Activated CD8-positive, alpha-beta T cell treated with anti-CD3 and anti-CD28 coated beads, Interleukin-2, amount 10 ng/mL, durations not matched to agents 7 days and 5 days (primary cell): ENCODE measurements at regions not wholly inside any gene's neighbourhood (a gene's known extent, or its start where the extent isn't known, plus 50 kb on each side); places are given as distances from the start of the nearest gene placed in this dataset.

Source experiments
- ATAC-seq: fragments of 150-1000 bp; cut with Tn5 transposase; one replicate; pipeline ENCODE4 v1.10.0; 2021; ENCODE audit warnings: moderate library complexity
- CTCF ChIA-PET: fragments of 350-600 bp; sonication (Branson Sonifier 250); formaldehyde crosslinking; loops from one replicate; lab custom pipeline; 2021; ENCODE audit warnings: antibody characterized with exemption; lab: Charles Lee
- POLR2A ChIA-PET: fragments of 350-600 bp; sonication (Branson Sonifier 250); formaldehyde crosslinking; loops from one replicate; lab custom pipeline; 2021; ENCODE audit warnings: antibody characterized with exemption; lab: Charles Lee
- DNase-seq: peaks from one replicate; pipeline ENCODE4 v3.0.0-alpha.2; 2020
- H3K27ac Mint-ChIP-seq: one replicate; pipeline ENCODE4 v1.8.0; 2021; ENCODE audit warnings: mild to moderate bottlenecking, mixed read lengths
- H3K27me3 Mint-ChIP-seq: one replicate; pipeline ENCODE4 v1.8.0; 2021; ENCODE audit warnings: low read depth, mixed read lengths
- H3K36me3 Mint-ChIP-seq: one replicate; pipeline ENCODE4 v1.8.0; 2021; ENCODE audit warnings: low read depth, mixed read lengths
- H3K4me1 Mint-ChIP-seq: one replicate; pipeline ENCODE4 v1.8.0; 2021; ENCODE audit warnings: low read depth, mixed read lengths
- H3K4me3 Mint-ChIP-seq: one replicate; pipeline ENCODE4 v1.8.0; 2021; ENCODE audit warnings: mild to moderate bottlenecking, mixed read lengths
- H3K9me3 Mint-ChIP-seq: one replicate; pipeline ENCODE4 v1.8.0; 2022; ENCODE audit warnings: mixed read lengths; ENCODE audit not compliant: insufficient read depth

DNA sequence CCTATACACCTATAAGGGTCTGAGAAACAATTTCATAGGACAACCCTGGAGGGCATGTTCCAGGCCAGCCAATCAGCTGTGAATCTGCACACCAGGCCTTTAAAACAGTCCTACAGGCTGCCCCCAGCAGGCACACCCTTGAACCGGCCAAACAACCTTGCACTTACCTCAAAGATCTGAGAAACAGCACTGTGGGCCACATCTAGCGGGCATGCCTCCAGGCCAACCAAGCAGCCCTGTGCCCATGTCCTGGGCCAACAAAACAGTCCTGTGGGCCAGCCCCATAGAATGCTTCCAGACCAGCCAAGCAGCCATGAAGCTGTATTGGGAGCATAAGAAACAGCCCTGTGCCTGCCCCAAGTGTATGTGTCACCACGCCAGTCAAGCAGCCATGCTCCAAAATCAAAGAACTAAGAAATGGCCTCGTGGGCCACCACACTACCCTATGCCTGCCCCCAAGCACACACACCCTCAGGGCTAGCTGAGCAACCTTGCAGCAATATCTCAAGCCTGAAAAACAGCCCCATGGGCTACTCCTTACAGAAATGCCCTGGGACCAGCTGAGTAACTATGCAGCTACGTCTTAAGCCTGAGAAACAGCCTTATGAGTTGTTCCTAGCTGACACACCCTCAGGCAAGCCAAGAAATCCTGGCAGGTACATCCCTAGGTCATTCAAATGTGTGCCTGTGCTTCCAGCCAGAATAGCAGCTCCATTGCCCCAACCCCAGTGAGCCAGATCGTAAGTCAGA is 2243.8 kb upstream of the C9orf72 start:
- ATAC-seq (no peak), DNase-seq (no peak)
- Mint-ChIP-seq H3K4me1 (no peaks in the 10 kb centered on the region), H3K9me3 (peaks cover 23% of the 10 kb centered on the region), H3K36me3 (peaks cover 2% of the 10 kb centered on the region), H3K27ac (no peak overlapping the region), H3K27me3 (no peaks in the 10 kb centered on the region), H3K4me3 (no peak overlapping the region)
- POLR2A ChIA-PET: no interaction called here
- CTCF ChIA-PET: no interaction called here

DNA sequence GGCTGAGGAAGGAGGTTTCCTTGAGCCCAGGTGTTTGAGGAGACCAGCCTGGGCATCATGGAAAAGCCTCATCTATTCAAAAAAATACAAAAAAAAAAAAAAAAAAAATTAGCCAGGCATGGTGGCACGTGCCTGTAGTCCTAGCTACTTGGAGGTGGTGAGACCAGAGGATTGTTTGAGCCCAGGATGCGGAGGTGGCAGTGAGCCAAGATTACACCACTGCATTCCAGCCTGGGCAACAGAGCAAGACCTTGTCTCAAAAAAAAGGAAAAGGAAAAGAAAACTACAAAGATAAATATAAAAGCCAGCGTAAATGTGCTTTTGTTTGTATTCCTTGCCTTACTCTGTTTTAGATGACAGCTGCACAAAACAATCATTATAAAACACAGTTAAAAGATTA is 2249.2 kb upstream of the C9orf72 start:
- H3K27ac Mint-ChIP-seq: no peak overlapping the region
- peaks cover 31% of the 10 kb centered on the region for H3K9me3 Mint-ChIP-seq
- no peaks in the 10 kb centered on the region for H3K27me3 Mint-ChIP-seq
- H3K4me3 Mint-ChIP-seq: no peak overlapping the region
- ChIA-PET POLR2A (no interaction called here), CTCF (no interaction called here)
- H3K4me1 Mint-ChIP-seq: no peaks in the 10 kb centered on the region
- no peak for ATAC-seq
- no peak for DNase-seq
- peaks cover 2% of the 10 kb centered on the region for H3K36me3 Mint-ChIP-seq

DNA sequence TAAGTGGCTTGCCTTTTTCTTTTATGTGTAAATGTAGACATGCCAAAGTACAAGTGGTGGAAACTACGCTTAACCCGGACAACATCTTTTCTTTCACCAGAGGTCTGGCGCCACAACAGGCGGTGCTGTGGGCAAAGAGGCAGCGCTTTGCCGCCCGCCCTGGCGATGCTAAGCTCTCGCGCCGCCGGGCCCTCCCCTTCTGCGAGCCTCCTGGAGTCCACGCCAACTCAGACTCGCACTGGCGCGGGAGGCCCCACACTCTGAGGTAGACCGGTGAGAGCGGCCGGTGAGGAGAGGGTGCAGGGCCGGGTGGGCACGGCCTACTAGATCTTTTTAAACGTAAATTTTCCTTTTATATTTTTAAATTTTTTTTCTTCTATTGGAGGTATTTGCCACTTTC is 2253.1 kb upstream of the C9orf72 start:
- no peak overlapping the region for H3K27ac Mint-ChIP-seq
- no peaks in the 10 kb centered on the region for H3K36me3 Mint-ChIP-seq
- ChIA-PET POLR2A (no interaction called here), CTCF (no interaction called here)
- no peak for DNase-seq
- H3K9me3 Mint-ChIP-seq: peaks cover 14% of the 10 kb centered on the region
- no peak for ATAC-seq
- H3K4me1 Mint-ChIP-seq: no peaks in the 10 kb centered on the region
- no peak overlapping the region for H3K4me3 Mint-ChIP-seq
- H3K27me3 Mint-ChIP-seq: no peaks in the 10 kb centered on the region

- H3K4me3 Mint-ChIP-seq: no peak overlapping the region
- no peak for DNase-seq
- ChIA-PET POLR2A (no interaction called here), CTCF (no interaction called here)
- no peak overlapping the region for H3K27ac Mint-ChIP-seq
- H3K9me3 Mint-ChIP-seq: peaks cover 9% of the 10 kb centered on the region
- H3K36me3 Mint-ChIP-seq: no peaks in the 10 kb centered on the region
- ATAC-seq: no peak
- H3K4me1 Mint-ChIP-seq: no peaks in the 10 kb centered on the region
- H3K27me3 Mint-ChIP-seq: no peaks in the 10 kb centered on the region
Observed at GRCh38 chr9:29830821-29831220, 2257.5 kb upstream of the C9orf72 start.

DNA sequence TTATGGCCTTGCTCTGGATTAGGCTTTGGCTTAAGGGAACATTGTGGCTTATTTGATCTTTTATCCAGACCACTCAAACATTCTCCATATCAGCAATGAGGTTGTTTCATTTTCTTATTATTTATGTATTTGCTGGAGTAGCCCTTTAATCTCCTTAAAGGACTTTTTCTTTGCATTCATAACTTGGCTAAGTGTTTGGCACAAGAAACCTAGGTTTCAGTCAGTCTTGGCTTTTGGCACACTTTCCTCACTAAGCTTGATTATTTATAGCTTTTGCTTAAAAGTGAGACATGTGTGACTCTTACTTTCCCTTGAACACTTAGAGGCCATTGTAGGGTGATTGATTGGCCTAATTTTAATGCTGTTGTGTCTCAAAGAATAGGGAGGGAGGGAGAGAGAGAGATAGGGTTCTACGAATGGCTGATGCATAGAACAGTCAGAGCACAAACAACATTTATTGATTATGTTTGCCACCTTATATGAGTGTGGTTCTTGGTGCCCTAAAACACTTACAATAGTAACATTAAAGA is 2265.3 kb upstream of the C9orf72 start:
- DNase-seq (no peak), ATAC-seq (no peak)
- Mint-ChIP-seq H3K27ac (no peak overlapping the region), H3K27me3 (no peaks in the 10 kb centered on the region), H3K4me3 (no peak overlapping the region), H3K4me1 (no peaks in the 10 kb centered on the region), H3K36me3 (no peaks in the 10 kb centered on the region), H3K9me3 (no peaks in the 10 kb centered on the region)
- CTCF ChIA-PET: no interaction called here
- POLR2A ChIA-PET: no interaction called here

GRCh38 chr9:29844251-29844650 is 2271.0 kb upstream of the C9orf72 start:
- Mint-ChIP-seq H3K4me3 (no peak overlapping the region), H3K4me1 (no peaks in the 10 kb centered on the region), H3K27ac (no peak overlapping the region), H3K9me3 (no peaks in the 10 kb centered on the region), H3K27me3 (no peaks in the 10 kb centered on the region), H3K36me3 (no peaks in the 10 kb centered on the region)
- DNase-seq (no peak), ATAC-seq (no peak)
- ChIA-PET CTCF (no interaction called here), POLR2A (no interaction called here)

DNA sequence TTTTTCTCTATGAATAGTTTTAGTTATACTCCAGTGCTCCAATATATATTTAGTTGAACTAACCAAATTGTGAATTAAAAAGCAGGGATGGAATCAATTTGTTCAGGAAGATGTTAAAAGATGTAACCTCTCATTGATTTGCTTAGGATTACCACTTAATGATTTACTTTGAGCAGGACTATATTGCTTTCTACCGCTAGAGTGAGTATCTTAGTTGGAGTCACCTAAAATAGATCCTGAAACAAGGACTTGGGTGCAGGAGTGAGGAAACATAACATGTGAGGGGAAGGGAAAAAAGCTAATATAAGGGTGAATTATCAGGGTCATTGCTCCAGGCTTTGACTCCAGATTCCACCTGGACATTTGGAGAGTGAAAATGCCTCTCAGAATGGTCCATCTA is 2277.4 kb upstream of the C9orf72 start:
- POLR2A ChIA-PET: no interaction called here
- no peaks in the 10 kb centered on the region for H3K4me1 Mint-ChIP-seq
- no peak for DNase-seq
- CTCF ChIA-PET: no interaction called here
- no peak overlapping the region for H3K4me3 Mint-ChIP-seq
- no peaks in the 10 kb centered on the region for H3K9me3 Mint-ChIP-seq
- no peak for ATAC-seq
- no peaks in the 10 kb centered on the region for H3K27me3 Mint-ChIP-seq
- H3K27ac Mint-ChIP-seq: no peak overlapping the region
- H3K36me3 Mint-ChIP-seq: no peaks in the 10 kb centered on the region

GRCh38 chr9:29861803-29862202 is 2288.5 kb upstream of the C9orf72 start:
- ATAC-seq (no peak), DNase-seq (no peak)
- ChIA-PET CTCF (no interaction called here), POLR2A (no interaction called here)
- Mint-ChIP-seq H3K4me1 (no peaks in the 10 kb centered on the region), H3K36me3 (no peaks in the 10 kb centered on the region), H3K9me3 (peaks cover 2% of the 10 kb centered on the region), H3K27ac (no peak overlapping the region), H3K4me3 (no peak overlapping the region), H3K27me3 (no peaks in the 10 kb centered on the region)

DNA sequence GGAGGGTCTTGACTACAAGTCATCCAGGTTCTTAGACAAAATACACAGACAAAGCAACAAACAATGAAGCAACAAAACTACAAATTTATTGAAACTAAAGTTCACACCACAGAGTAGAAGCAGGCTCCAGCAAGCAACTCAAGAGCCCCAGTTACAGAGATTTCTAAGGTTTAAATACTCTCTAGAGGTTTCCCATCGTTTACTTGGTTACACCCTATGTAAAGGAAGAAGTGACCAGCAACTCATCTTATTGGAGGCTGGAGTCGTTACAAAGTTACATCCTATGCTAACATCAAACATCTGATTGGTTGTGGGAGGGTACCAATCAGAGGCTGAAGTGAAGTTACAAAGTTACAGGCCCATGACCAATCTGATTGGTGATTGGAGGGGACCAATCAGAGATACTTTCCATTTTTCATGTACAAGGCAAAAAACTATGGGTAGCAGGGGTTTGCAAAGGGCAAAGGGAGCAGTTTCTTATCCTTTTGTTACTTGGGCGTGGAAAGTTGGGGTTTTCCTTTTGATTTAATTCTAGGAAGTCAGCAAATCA is 2292.6 kb upstream of the C9orf72 start:
- Mint-ChIP-seq H3K9me3 (peaks cover 4% of the 10 kb centered on the region), H3K27me3 (no peaks in the 10 kb centered on the region), H3K27ac (no peak overlapping the region), H3K4me3 (no peak overlapping the region), H3K36me3 (no peaks in the 10 kb centered on the region), H3K4me1 (no peaks in the 10 kb centered on the region)
- POLR2A ChIA-PET: no interaction called here
- peak; percentile 21 for DNase-seq
- CTCF ChIA-PET: no interaction called here
- ATAC-seq: peak; percentile 47

DNA sequence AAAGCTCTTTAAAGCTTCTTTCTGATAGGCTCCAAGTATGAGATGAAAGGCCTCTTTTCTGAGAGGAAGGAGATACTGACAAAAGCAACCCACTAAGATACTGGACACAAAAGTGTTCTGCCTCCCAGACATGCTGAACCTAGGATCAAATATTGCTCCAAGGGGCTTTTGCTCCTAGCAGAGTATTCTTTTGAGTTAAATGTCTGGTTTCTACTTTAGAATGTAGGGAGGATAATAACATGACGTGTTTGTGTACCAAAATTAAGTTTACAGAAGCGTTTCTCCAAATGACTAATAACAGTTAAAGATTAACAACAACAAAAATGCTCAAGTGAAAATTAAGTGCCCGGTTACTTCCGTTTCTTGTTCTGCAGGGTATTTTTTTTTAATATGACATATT is 2293.3 kb upstream of the C9orf72 start:
- no peak overlapping the region for H3K4me3 Mint-ChIP-seq
- no peaks in the 10 kb centered on the region for H3K4me1 Mint-ChIP-seq
- H3K27ac Mint-ChIP-seq: no peak overlapping the region
- H3K9me3 Mint-ChIP-seq: peaks cover 4% of the 10 kb centered on the region
- ChIA-PET POLR2A (no interaction called here), CTCF (no interaction called here)
- DNase-seq (no peak), ATAC-seq (peak; percentile 49)
- no peaks in the 10 kb centered on the region for H3K27me3 Mint-ChIP-seq
- H3K36me3 Mint-ChIP-seq: no peaks in the 10 kb centered on the region

- POLR2A ChIA-PET: no interaction called here
- DNase-seq (no peak), ATAC-seq (no peak)
- Mint-ChIP-seq H3K9me3 (no peaks in the 10 kb centered on the region), H3K4me3 (no peak overlapping the region), H3K27me3 (no peaks in the 10 kb centered on the region), H3K4me1 (no peaks in the 10 kb centered on the region), H3K36me3 (no peaks in the 10 kb centered on the region), H3K27ac (no peak overlapping the region)
- CTCF ChIA-PET: no interaction called here
Observed at GRCh38 chr9:29873579-29873978, 2300.3 kb upstream of the C9orf72 start.

GRCh38 chr9:29875547-29875946 is 2302.3 kb upstream of the C9orf72 start:
- ChIA-PET POLR2A (no interaction called here), CTCF (no interaction called here)
- Mint-ChIP-seq H3K4me3 (no peak overlapping the region), H3K27me3 (no peaks in the 10 kb centered on the region), H3K4me1 (no peaks in the 10 kb centered on the region), H3K27ac (no peak overlapping the region), H3K36me3 (no peaks in the 10 kb centered on the region), H3K9me3 (no peaks in the 10 kb centered on the region)
- ATAC-seq (no peak), DNase-seq (no peak)
